Hepatocyte (in vitro differentiated cells): ENCODE measurements at regions not wholly inside any gene's neighbourhood (a gene's known extent, or its start where the extent isn't known, plus 50 kb on each side); places are given as distances from the start of the nearest gene placed in this dataset.

Source experiments
- DNase-seq: peaks from one replicate; pipeline ENCODE4 v3.0.0-alpha.2; 2016; ENCODE audit warnings: low spot score
- H2AFZ ChIP-seq: fragments of 200-600 bp; sonication (generic); 2 replicates; pipeline ENCODE4 v1.6.0; 2016; ENCODE audit warnings: antibody characterized with exemption, mild to moderate bottlenecking
- H3K27ac ChIP-seq: fragments of 200-600 bp; sonication (generic); 2 replicates; pipeline ENCODE4 v1.5.1; 2016; ENCODE audit warnings: mild to moderate bottlenecking
- H3K27me3 ChIP-seq: fragments of 200-600 bp; sonication (generic); 2 replicates; pipeline ENCODE4 v1.6.1; 2016
- H3K36me3 ChIP-seq: fragments of 200-600 bp; sonication (generic); replicated peaks from 2 replicates; pipeline ENCODE4 v1.5.1; 2016; ENCODE audit warnings: low read depth; ENCODE audit not compliant: insufficient read depth
- H3K4me1 ChIP-seq: fragments of 200-600 bp; sonication (generic); 2 replicates; pipeline ENCODE4 v1.5.1; 2016; ENCODE audit warnings: mild to moderate bottlenecking, moderate library complexity; ENCODE audit not compliant: insufficient read depth
- H3K4me2 ChIP-seq: fragments of 200-600 bp; sonication (generic); 2 replicates; pipeline ENCODE4 v1.6.0; 2016
- H3K4me3 ChIP-seq: fragments of 200-600 bp; sonication (generic); 2 replicates; pipeline ENCODE4 v1.5.1; 2016; ENCODE audit warnings: mild to moderate bottlenecking
- H3K79me2 ChIP-seq: fragments of 200-600 bp; sonication (generic); 2 replicates; pipeline ENCODE4 v1.6.0; 2017; ENCODE audit warnings: mild to moderate bottlenecking
- H3K9me2 ChIP-seq: fragments of 200-600 bp; sonication (generic); replicated peaks from 2 replicates; pipeline ENCODE4 v1.6.0; 2017; ENCODE audit warnings: mild to moderate bottlenecking; ENCODE audit not compliant: insufficient read depth
- H3K9me3 ChIP-seq: fragments of 200-600 bp; sonication (generic); 2 replicates; pipeline ENCODE4 v1.5.1; 2016; ENCODE audit warnings: low read depth, mild to moderate bottlenecking
- H4K20me1 ChIP-seq: fragments of 200-600 bp; sonication (generic); 2 replicates; pipeline ENCODE4 v1.6.0; 2016; ENCODE audit warnings: mild to moderate bottlenecking; ENCODE audit not compliant: insufficient read depth, poor library complexity, severe bottlenecking
- EZH2 ChIP-seq: fragments of 200-600 bp; sonication (generic); IDR thresholded peaks from 2 replicates; pipeline ENCODE4 v1.6.1; 2016; ENCODE audit warnings: antibody characterized with exemption, mild to moderate bottlenecking, borderline replicate concordance
- EZH2phosphoT487 ChIP-seq: fragments of 200-600 bp; sonication (generic); IDR thresholded peaks from one replicate; pipeline ENCODE4 v1.6.1; 2018; ENCODE audit warnings: antibody characterized with exemption, mild to moderate bottlenecking, low read depth, moderate library complexity; ENCODE audit not compliant: unreplicated experiment, severe bottlenecking
- WGBS: methylation state at CpG from one replicate; pipeline ENCODE4 v1.1.6; 2016; ENCODE audit warnings: low lambda C conversion rate; ENCODE audit errors: missing lambda C conversion rate; 5-methylcytosine and 5-hydroxymethylcytosine counted together
- TF ChIP-seq, protein P1 (sequence below): fragments of 200-600 bp; sonication (generic); IDR thresholded peaks from 2 replicates; pipeline ENCODE4 v1.5.1; 2016; ENCODE audit warnings: antibody characterized with exemption, mild to moderate bottlenecking; ENCODE audit not compliant: poor library complexity

DNA sequence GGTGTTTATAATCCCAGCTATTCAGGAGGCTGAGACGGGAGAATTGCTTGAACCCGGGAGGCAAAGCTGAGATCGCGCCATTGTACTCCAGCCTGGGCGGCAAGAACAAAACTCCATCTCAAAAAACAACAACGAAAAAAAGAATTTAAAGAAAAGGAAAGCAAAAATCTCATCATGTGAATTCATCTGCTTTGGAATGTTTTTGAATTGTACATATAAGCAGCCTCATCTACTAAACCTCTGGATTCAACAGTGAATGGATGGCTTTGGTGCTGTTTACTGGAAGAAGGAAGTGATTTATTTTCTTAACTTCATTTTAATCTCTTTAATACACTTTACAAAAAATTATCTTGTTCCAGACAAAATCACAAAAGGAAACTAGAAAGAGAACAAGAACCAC, 51.8 kb upstream of the PNRC1 start:
- Histone ChIP-seq H3K27ac (no peak overlapping the region), H2AFZ (no peak overlapping the region), H4K20me1 (no peaks in the 10 kb centered on the region), H3K9me2 (no peaks in the 10 kb centered on the region), H3K36me3 (no peaks in the 10 kb centered on the region), H3K4me2 (no peak overlapping the region), H3K4me1 (no peaks in the 10 kb centered on the region), H3K9me3 (no peaks in the 10 kb centered on the region), H3K4me3 (no peak overlapping the region), H3K79me2 (no peaks in the 10 kb centered on the region), H3K27me3 (no peaks in the 10 kb centered on the region)
- no peak for TF ChIP-seq EZH2phosphoT487
- TF ChIP-seq EZH2 = no peak
- TF ChIP-seq, protein P1, sequence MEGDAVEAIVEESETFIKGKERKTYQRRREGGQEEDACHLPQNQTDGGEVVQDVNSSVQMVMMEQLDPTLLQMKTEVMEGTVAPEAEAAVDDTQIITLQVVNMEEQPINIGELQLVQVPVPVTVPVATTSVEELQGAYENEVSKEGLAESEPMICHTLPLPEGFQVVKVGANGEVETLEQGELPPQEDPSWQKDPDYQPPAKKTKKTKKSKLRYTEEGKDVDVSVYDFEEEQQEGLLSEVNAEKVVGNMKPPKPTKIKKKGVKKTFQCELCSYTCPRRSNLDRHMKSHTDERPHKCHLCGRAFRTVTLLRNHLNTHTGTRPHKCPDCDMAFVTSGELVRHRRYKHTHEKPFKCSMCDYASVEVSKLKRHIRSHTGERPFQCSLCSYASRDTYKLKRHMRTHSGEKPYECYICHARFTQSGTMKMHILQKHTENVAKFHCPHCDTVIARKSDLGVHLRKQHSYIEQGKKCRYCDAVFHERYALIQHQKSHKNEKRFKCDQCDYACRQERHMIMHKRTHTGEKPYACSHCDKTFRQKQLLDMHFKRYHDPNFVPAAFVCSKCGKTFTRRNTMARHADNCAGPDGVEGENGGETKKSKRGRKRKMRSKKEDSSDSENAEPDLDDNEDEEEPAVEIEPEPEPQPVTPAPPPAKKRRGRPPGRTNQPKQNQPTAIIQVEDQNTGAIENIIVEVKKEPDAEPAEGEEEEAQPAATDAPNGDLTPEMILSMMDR = no peak
- WGBS = 97% methylated on average over 6 of the region's 6 CpGs
- DNase-seq = no peak

DNA sequence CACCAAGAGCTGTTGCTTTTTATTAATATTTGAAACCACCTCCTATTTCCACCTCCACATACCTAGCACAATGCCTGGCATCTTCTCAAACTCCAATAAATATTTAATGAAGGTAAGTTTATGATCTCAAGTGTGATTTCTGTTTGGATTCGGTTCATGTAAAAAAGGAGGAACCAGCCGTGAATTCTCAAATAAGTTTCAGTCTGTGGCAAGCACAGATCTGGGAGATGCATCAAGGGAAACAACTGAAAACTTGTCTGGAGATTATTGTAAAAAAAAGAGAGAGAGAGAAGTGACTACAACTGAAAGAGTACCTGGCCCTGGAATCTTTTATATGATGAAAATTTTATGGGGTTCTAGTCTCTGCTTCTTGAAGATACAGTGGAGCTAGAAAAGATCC, 52.8 kb upstream of the PNRC1 start:
- H3K27ac ChIP-seq = no peak overlapping the region
- 85% methylated on average over 2 of the region's 2 CpGs for WGBS
- H3K27me3 ChIP-seq = no peaks in the 10 kb centered on the region
- no peaks in the 10 kb centered on the region for H4K20me1 ChIP-seq
- no peak overlapping the region for H2AFZ ChIP-seq
- no peak for DNase-seq
- H3K4me3 ChIP-seq = no peak overlapping the region
- no peaks in the 10 kb centered on the region for H3K79me2 ChIP-seq
- no peak overlapping the region for H3K4me2 ChIP-seq
- no peaks in the 10 kb centered on the region for H3K9me2 ChIP-seq
- no peaks in the 10 kb centered on the region for H3K9me3 ChIP-seq
- TF ChIP-seq EZH2 = no peak
- no peak for TF ChIP-seq EZH2phosphoT487
- TF ChIP-seq, protein P1 = no peak
- peaks cover 4% of the 10 kb centered on the region for H3K4me1 ChIP-seq
- no peaks in the 10 kb centered on the region for H3K36me3 ChIP-seq

- no peak for TF ChIP-seq EZH2
- TF ChIP-seq, protein P1 = no peak
- TF ChIP-seq EZH2phosphoT487 = no peak
- H3K27me3 ChIP-seq = no peaks in the 10 kb centered on the region
- no peaks in the 10 kb centered on the region for H3K9me2 ChIP-seq
- H3K4me1 ChIP-seq = peaks cover 16% of the 10 kb centered on the region
- H3K36me3 ChIP-seq = no peaks in the 10 kb centered on the region
- H3K9me3 ChIP-seq = no peaks in the 10 kb centered on the region
- no peak overlapping the region for H3K4me3 ChIP-seq
- H2AFZ ChIP-seq = no peak overlapping the region
- H3K27ac ChIP-seq = no peak overlapping the region
- H3K79me2 ChIP-seq = no peaks in the 10 kb centered on the region
- no peak overlapping the region for H3K4me2 ChIP-seq
- DNase-seq = no peak
- WGBS = 99% methylated on average over 4 of the region's 4 CpGs
- no peaks in the 10 kb centered on the region for H4K20me1 ChIP-seq
These were observed 54.4 kb upstream of the PNRC1 start for GRCh38 chr6:89026151-89026550.

DNA sequence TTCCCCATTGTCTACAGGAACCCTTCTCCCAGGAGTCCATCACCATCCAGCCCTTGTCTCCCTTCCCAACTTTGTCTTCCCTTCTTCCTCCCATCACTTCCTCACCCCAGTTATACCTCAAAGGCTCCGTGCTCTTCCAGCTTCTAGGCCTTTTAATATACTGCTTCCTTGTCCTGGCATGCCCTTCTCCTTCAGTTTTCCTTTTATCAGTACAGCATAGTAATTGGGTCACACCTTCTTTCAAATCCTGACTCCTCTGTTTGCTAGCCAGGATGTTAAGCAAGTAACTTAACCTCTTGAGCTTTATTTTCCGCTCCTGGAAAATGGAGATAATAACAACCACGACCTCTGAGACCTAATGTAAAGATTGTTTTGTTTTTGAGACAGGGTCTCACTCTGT, 54.9 kb upstream of the PNRC1 start:
- Histone ChIP-seq H3K79me2 (no peaks in the 10 kb centered on the region), H3K27ac (no peak overlapping the region), H4K20me1 (no peaks in the 10 kb centered on the region), H3K36me3 (no peaks in the 10 kb centered on the region), H3K4me2 (no peak overlapping the region), H3K9me3 (no peaks in the 10 kb centered on the region), H3K27me3 (no peaks in the 10 kb centered on the region), H3K4me3 (no peak overlapping the region), H3K9me2 (no peaks in the 10 kb centered on the region), H3K4me1 (peaks cover 16% of the 10 kb centered on the region), H2AFZ (no peak overlapping the region)
- WGBS = 69% methylated on average over 3 of the region's 3 CpGs
- TF ChIP-seq EZH2phosphoT487 (no peak), EZH2 (no peak)
- TF ChIP-seq, protein P1 = no peak
- DNase-seq = no peak
